ENCODE measurements at regions not wholly inside any gene's neighbourhood (a gene's known extent, or its start where the extent isn't known, plus 50 kb on each side); places are given as distances from the start of the nearest gene placed in this dataset.

- TF ChIP-seq POLR2A (IDR thresholded peaks at IDR 0.05): no peak
- TF ChIP-seq CTCF (IDR thresholded peaks at IDR 0.05): no peak
Measured at GRCh38 chr4:124879195-124879594, 166.7 kb upstream of the ANKRD50 start.
